ENCODE measurements at regions not wholly inside any gene's neighbourhood (a gene's known extent, or its start where the extent isn't known, plus 50 kb on each side); places are given as distances from the start of the nearest gene placed in this dataset.

DNA sequence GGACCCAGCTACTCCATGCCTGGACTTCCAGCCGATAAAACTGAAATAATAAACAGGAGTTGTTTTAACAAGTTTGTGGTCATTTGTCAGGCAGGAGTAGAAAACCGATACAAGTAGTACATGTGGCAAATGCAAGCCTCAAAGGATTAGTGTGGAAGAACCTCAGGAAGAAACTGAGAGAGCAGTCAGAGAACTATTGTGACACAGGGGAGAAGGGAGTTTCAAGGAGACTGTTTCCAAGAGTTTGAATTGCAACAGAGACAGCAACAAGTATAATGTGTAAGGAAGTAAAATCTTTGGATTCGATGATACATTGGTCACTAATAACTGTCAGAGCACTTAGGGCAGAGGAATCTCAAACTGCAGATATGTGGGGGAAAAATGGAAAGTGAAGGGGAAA is 450.6 kb upstream of the ARHGEF26 start:
- 62 to 72% methylated on average over 3 of the region's 3 CpGs for WGBS, 2 donors

DNA sequence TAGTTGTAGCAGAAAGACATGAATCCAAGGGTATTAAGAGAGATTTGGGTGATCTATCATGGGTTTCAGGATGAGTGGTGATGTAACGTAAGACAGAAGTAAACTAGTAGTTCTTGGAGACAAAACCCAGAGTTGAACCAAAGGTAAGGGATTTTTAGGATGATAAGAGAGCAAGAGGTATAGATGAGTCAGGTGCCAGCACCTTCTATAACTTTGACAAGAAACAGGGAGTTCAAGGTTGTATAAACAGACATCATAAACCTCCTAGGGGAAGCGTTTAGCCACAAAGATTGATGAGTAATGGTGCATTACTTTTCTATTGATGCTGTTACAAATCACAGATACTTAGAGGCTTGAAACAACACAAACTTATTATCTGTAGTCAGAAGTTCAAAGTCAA is 447.3 kb upstream of the ARHGEF26 start:
- no peak for TF ChIP-seq POLR2A (IDR thresholded peaks at IDR 0.05)
- TF ChIP-seq, protein P1, sequence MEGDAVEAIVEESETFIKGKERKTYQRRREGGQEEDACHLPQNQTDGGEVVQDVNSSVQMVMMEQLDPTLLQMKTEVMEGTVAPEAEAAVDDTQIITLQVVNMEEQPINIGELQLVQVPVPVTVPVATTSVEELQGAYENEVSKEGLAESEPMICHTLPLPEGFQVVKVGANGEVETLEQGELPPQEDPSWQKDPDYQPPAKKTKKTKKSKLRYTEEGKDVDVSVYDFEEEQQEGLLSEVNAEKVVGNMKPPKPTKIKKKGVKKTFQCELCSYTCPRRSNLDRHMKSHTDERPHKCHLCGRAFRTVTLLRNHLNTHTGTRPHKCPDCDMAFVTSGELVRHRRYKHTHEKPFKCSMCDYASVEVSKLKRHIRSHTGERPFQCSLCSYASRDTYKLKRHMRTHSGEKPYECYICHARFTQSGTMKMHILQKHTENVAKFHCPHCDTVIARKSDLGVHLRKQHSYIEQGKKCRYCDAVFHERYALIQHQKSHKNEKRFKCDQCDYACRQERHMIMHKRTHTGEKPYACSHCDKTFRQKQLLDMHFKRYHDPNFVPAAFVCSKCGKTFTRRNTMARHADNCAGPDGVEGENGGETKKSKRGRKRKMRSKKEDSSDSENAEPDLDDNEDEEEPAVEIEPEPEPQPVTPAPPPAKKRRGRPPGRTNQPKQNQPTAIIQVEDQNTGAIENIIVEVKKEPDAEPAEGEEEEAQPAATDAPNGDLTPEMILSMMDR (IDR thresholded peaks at IDR 0.05): no peak
- WGBS, 2 donors: 82 to 86% methylated on average over 2 of the region's 2 CpGs

More for the DNA sequence above, 450.6 kb upstream of the ARHGEF26 start:
- TF ChIP-seq, protein P1 (IDR thresholded peaks at IDR 0.05): no peak
- no peak for TF ChIP-seq POLR2A (IDR thresholded peaks at IDR 0.05)
- Histone ChIP-seq H3K36me3 (ENCODE audit: low read depth, missing control alignments) (no peaks in the 10 kb centered on the region), H3K4me1 (no peaks in the 10 kb centered on the region), H3K9me3 (no peaks in the 10 kb centered on the region), H3K27ac (no peak overlapping the region), H3K4me3 (no peak overlapping the region), H3K27me3 (no peaks in the 10 kb centered on the region)
- DNase-seq: no peak
- intact Hi-C loops (cut with DNase I; ENCODE audit: low total_unique reads): no loop called here

DNA sequence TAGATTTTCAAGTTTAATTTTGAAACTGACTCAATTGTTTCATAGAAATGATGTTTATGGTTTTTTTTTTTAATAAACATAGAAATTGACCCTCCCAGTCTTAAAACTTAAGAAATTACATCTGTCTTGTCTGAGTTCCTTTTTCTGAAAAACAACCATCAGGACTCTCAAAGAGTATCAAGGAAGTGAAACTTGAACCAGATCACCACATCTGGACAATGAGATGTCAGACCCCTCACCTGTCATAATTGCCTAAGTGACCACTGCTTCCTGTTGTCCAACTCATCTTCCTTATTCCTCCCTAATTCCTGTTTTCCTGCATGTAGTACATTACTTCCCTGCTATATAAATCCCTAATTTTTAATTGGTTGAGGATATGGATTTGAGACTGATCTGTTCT is 441.5 kb upstream of the ARHGEF26 start:
- H3K27me3 ChIP-seq: no peaks in the 10 kb centered on the region
- intact Hi-C loops (cut with DNase I; ENCODE audit: low total_unique reads): no loop called here
- H3K36me3 ChIP-seq (ENCODE audit: low read depth, missing control alignments): no peaks in the 10 kb centered on the region
- no peak overlapping the region for H3K4me3 ChIP-seq
- no peaks in the 10 kb centered on the region for H3K9me3 ChIP-seq
- no peak for TF ChIP-seq POLR2A (IDR thresholded peaks at IDR 0.05)
- TF ChIP-seq, protein P1 (IDR thresholded peaks at IDR 0.05): no peak
- H3K27ac ChIP-seq: no peak overlapping the region
- no peaks in the 10 kb centered on the region for H3K4me1 ChIP-seq
- DNase-seq: no peak

More for the DNA sequence above, 447.3 kb upstream of the ARHGEF26 start:
- intact Hi-C loops (cut with DNase I; ENCODE audit: low total_unique reads): no loop called here
- DNase-seq: no peak
- no peak overlapping the region for H3K27ac ChIP-seq
- no peaks in the 10 kb centered on the region for H3K9me3 ChIP-seq
- no peaks in the 10 kb centered on the region for H3K36me3 ChIP-seq (ENCODE audit: low read depth, missing control alignments)
- H3K4me1 ChIP-seq: no peaks in the 10 kb centered on the region
- no peaks in the 10 kb centered on the region for H3K27me3 ChIP-seq
- H3K4me3 ChIP-seq: no peak overlapping the region

DNA sequence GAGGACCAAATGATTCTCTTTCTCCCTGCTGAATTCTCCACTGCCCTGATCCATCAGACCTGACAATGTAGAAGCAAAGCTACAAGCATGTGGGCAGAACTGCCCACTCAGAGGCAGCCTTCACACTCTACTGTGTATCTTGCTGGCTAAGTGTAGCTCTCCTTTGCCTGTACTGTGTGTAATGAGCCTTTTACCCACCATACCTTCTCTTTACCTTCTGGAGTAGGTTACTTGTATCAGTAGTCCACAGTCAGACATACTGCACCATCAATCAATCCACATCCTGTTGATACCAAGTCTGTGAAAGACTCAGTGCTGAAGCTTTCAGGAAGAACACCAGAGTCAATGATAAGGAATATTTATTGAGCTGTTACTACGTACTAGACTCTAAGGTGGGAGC is 440.7 kb upstream of the ARHGEF26 start:
- no peaks in the 10 kb centered on the region for H3K36me3 ChIP-seq (ENCODE audit: low read depth, missing control alignments)
- intact Hi-C loops (cut with DNase I; ENCODE audit: low total_unique reads): no loop called here
- DNase-seq: no peak
- H3K27me3 ChIP-seq: no peaks in the 10 kb centered on the region
- H3K4me1 ChIP-seq: no peaks in the 10 kb centered on the region
- H3K9me3 ChIP-seq: no peaks in the 10 kb centered on the region
- no peak overlapping the region for H3K4me3 ChIP-seq
- WGBS, 2 donors: 93 to 95% methylated on average over 1 of the region's 1 CpG
- TF ChIP-seq POLR2A (IDR thresholded peaks at IDR 0.05): no peak
- TF ChIP-seq, protein P1 (IDR thresholded peaks at IDR 0.05): no peak
- no peak overlapping the region for H3K27ac ChIP-seq

DNA sequence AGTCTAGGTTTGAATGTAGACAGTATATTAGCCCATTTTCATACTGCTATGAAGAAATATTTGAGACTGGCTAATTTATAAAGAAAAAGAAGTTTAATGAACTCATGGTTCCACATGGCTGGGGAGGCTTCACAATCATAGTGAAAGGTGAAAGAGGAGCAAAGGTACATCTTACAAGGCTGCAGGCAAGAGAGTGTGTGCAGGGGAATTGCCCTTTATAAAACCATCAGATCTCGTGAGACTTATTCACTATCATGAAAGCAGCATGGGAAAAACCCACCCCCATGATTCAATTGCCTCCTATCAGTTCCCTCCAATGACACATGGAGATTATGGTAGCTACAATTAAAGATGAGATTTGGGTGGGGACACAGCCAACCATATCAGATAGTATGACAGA is 440.1 kb upstream of the ARHGEF26 start:
- H3K4me1 ChIP-seq: no peaks in the 10 kb centered on the region
- intact Hi-C loops (cut with DNase I; ENCODE audit: low total_unique reads): no loop called here
- WGBS, 2 donors: 82 to 93% methylated on average over 1 of the region's 1 CpG
- TF ChIP-seq POLR2A (IDR thresholded peaks at IDR 0.05): no peak
- TF ChIP-seq, protein P1 (IDR thresholded peaks at IDR 0.05): no peak
- H3K9me3 ChIP-seq: no peaks in the 10 kb centered on the region
- no peak overlapping the region for H3K27ac ChIP-seq
- DNase-seq: no peak
- no peaks in the 10 kb centered on the region for H3K27me3 ChIP-seq
- H3K36me3 ChIP-seq (ENCODE audit: low read depth, missing control alignments): no peaks in the 10 kb centered on the region
- H3K4me3 ChIP-seq: no peak overlapping the region

All from testis (tissue), 2 donors.